Activated CD8-positive, alpha-beta memory T cell treated with anti-CD3 and anti-CD28 coated beads for 1 hour (primary cell): ENCODE measurements at regions not wholly inside any gene's neighbourhood (a gene's known extent, or its start where the extent isn't known, plus 50 kb on each side); places are given as distances from the start of the nearest gene placed in this dataset.

Source experiments
- DNase-seq, 2 donors: peaks; one replicate each; pipeline ENCODE4 v3.0.0-alpha.2; 2020; ENCODE audit warnings: low read depth in 1 of 2; ENCODE audit errors: extremely low read depth in 1 of 2

DNA sequence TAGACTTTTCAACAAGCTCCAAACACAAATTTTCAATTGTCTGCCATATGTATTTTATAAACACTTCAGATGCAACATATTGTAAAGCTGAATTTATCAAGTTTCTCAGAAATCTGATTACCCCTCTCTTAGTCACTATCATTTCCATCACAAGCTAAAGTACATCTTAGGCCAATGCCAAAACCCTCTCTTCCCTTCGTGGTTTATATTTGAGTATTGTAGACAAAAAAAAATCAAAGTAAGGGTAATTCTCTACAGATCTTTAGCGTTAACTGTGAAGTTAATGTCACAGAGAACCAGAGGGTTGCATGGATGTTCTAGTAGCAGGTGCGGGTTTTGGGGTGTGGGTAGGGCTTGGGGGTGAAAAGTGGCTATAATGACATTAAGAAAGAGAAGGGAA lies 387.7 kb upstream of the PTGER4 start:
- no peak for DNase-seq

DNA sequence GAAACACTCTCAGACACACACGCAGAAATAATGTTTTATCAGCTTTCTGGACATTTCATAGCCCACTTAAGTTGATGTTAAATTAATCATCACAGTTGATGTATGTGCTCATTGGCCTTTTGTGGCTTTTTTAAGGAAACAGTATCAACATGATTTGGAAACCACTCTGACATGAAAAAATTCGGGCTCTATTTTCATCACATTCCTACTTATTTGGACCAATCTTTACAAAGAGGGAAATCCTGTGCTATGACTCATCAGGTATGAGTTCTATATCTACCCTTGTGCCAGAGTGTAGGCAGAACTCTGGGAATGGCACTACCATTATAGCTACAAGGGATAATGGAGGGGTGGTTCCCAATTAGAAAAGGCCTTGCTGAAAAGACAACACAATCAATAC lies 388.4 kb upstream of the PTGER4 start:
- DNase-seq, result no peak

- DNase-seq, result no peak
These were observed 390.8 kb upstream of the PTGER4 start for GRCh38 chr5:40288800-40289485.

DNA sequence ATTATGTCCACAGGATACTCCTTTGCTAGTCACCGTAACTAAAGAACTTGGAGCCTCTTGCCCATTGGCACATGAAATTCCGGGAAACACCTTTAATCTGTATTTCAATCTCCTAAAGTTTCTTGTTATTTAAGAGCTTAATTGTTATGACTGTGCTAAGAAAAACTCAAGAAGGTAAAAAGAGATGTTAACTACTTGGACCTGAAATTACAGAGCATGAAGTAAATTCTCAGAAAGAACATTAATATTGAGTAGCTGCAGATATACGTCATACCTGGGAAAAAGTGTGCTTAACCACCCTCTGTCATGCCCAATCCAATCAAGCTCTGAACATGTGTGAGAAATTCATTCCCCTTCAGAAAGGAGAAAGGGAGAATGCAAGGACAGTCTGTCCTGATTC lies 394.9 kb upstream of the PTGER4 start:
- DNase-seq, result no peak

DNA sequence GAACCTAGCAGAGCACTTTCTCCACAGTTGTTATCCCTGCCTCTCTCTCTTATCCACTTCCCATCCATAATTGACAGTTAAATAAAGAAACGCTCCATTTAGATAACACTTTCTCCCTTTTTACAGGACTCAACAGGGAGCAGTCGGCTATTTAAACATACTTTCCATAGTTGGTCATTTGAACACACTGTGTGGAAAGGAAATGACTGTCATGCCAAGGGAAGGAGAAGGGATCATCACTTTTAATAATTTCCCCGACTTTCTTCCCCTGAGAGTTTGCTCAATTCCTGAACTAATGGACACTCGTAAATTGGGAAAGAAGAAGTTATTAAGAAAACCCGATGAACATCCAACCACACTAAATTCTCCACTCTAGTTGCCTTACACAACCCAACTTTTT lies 400.8 kb upstream of the PTGER4 start:
- no peak for DNase-seq

- no peak for DNase-seq
These were observed 402.4 kb upstream of the PTGER4 start for GRCh38 chr5:40277161-40277906.

GRCh38 chr5:40276426-40277102 lies 403.2 kb upstream of the PTGER4 start:
- no peak for DNase-seq

- DNase-seq, result no peak
These were observed 405.1 kb upstream of the PTGER4 start for GRCh38 chr5:40274568-40274967.

- DNase-seq, result no peak
These were observed 405.8 kb upstream of the PTGER4 start for GRCh38 chr5:40273936-40274335.

DNA sequence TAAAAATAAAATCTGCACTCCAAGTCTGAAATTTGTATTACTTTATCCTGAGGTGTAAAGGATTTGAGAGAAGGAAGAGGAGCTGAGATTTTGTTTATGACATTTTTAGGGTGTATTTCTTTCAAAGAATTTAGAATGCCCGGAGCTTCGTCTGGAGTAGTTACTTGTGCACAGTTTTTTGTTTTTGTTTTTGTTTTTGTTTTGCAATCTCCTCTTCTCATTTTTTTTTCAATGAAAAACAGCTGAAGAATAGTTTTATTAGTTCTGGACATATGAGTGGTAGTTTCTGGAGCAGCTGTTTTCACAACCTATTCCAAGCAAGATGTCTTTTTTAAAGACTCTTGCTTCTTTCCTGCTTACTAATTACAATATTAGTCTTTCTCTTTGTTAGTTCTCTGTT lies 408.2 kb upstream of the PTGER4 start:
- no peak for DNase-seq

DNA sequence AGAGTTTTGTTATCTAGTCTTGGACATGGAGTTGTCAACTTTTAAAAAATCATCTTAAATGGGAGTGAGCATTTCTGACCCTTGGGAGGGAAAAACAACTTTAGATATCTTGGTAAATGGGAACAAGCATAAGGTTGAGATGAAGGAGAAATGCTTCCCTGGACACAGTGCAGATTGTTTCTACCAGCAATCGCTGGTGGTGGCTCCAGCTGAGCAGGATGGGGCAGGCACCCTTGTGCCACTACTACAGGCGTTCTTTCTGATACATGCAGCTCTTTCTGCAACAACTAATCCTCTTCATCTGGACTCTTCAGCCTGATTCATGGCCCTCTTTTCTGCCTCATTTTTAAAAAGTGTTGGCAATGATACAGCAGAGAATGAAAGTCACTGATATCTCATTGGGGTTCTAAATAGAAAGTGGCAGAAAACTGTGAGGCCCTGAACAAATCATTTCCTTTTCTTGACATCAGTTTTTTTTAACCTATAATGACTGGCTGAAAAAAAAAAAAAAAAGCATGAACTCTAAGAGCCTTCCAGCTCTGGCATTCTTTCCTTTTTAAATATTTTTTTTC lies 409.4 kb upstream of the PTGER4 start:
- DNase-seq, result no peak

DNA sequence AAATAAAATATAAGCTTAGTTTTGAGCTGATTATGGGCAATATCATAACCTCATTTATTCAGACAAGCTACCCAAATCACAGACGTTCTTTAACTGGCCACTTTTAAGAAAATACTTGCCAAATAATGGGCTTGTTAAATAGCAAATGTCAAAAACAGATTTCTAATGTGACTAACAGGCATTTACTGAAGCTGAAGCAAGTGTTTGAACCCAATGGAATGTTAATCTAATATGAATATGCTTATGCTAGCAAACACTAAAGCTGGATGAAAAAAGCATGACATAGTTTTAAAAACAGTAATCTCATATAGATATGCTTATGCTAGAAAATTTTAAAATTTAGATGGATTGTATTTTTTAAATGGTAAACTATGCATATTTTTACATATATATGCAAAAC lies 411.6 kb upstream of the PTGER4 start:
- no peak for DNase-seq

DNA sequence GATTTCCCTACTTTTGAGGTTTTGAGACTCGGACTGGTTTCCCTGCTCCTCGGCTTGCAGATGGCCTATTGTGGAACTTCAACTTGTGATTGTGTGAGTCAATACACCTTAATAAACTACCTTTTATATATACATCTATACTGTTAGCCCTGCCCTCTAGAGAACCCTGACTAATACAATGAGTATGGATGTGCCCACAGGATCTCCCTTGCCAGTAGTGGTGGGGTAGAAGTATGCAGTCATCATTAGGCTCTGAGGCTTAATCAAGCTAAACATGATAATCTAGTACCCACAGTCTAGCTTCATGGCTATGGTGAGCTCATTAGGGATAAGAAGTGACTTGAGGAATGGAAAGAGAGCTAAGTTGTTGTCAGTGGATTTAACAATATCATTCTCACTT lies 412.8 kb upstream of the PTGER4 start:
- no peak for DNase-seq

DNA sequence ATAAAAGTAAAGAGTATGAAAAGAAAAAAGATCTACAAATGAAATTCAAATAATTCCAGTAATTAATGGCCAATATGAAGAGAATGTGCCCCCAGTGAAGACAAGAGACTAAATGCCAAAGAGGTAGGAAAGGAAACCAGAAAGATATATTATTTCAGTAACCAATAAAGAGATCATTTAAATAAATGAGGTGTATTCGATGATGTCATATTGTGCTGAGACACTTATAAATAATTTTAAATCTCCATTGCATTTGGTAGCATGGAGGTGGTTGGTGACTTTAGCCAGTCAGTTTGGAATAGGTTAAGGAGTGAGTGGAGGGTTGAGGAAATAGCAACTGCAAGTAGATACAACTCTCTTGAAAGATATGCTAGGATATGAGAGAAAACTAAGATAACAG lies 417.7 kb upstream of the PTGER4 start:
- no peak for DNase-seq

- DNase-seq, result no peak
These were observed 419.4 kb upstream of the PTGER4 start for GRCh38 chr5:40260361-40260760.

GRCh38 chr5:40258222-40258621 lies 421.5 kb upstream of the PTGER4 start:
- no peak for DNase-seq

DNA sequence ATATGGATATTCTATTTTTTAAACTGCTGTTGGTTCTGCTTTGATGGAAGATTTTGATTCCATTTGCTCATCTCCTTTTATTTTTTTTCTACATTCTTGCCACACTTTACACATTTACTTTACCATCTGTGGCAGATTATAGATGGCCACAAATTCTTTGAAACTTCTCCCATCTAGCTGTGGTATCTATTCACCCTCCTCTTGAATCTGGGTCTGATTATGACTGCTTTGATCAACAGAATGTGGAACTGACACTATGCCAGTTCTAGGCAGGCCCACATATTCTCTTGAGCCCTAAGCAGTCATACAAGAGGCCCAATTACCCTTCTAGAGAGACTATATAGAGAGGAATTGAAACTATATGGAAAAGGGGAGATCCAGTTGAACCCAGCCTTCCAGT lies 439.0 kb upstream of the PTGER4 start:
- no peak for DNase-seq

- no peak for DNase-seq
These were observed 439.6 kb upstream of the PTGER4 start for GRCh38 chr5:40240111-40240510.

- no peak for DNase-seq
These were observed 441.5 kb upstream of the PTGER4 start for GRCh38 chr5:40238066-40238745.

- DNase-seq, result no peak
These were observed 444.0 kb upstream of the PTGER4 start for GRCh38 chr5:40235471-40236400.
